H1 (cell line): ENCODE measurements at regions not wholly inside any gene's neighbourhood (a gene's known extent, or its start where the extent isn't known, plus 50 kb on each side); places are given as distances from the start of the nearest gene placed in this dataset.

Experiments
- EZH2 ChIP-seq: fragments of 200-600 bp; sonication (generic); IDR thresholded peaks from 2 replicates; pipeline ENCODE4 v1.7.1; 2012; ENCODE audit warnings: low read depth, mild to moderate bottlenecking, moderate library complexity, low read length, inconsistent platforms; ENCODE audit not compliant: severe bottlenecking

DNA sequence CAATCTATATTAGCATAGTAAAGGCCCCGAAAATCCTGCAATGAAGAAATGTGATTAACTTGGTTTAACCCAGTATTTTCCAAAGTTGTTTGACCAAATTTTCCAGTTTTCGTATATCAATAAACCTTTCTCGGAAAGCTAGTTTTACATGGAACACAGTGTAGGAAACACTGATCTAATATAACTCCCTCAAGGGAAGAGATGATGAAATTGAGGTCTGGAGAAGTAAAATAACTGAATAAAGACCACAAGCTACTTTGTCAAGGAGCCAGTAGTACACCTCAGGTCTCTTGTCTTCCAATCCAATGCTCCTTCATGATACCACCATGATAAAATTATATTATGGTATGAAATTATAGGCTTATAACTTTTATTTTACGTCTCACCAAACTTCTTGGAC, 118.1 kb upstream of the TARS1 start (continued):
- TF ChIP-seq EZH2: no peak
